AG09309 (cell line): ENCODE measurements at regions not wholly inside any gene's neighbourhood (a gene's known extent, or its start where the extent isn't known, plus 50 kb on each side); places are given as distances from the start of the nearest gene placed in this dataset.

Experiments
- DNase-seq: peaks from one replicate; pipeline ENCODE4 v3.0.0-alpha.2; 2010; ENCODE audit warnings: low read depth
- H3K4me3 ChIP-seq: 2 replicates; pipeline ENCODE4 v1.5.1; 2011; ENCODE audit warnings: mild to moderate bottlenecking, low read depth, low read length, moderate library complexity; ENCODE audit not compliant: control insufficient read depth
- CTCF ChIP-seq: IDR thresholded peaks from 2 replicates; pipeline ENCODE4 v1.5.1; 2011; ENCODE audit warnings: mild to moderate bottlenecking, low read depth, low read length, inconsistent platforms; ENCODE audit not compliant: insufficient read depth, control insufficient read depth; ENCODE audit errors: missing control alignments

DNA sequence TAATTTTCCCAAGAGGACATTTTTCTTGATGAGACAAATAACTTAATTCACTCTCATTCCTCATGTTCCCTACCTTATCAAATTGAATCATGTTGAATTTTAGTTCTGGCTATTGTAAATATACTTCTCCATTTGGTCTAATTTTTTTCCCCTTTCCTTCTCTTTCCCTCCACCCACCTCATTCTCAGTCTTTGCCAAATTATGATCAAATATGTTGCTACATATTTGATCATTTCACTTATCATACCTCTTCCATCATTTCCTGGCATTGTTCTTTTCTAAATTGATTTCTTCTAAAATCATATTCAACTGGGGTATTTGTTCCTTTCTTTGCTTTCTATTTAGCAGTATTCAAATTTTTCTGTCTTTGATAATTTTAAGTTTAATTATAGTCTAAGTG is 52.3 kb downstream of the HDGFL1 start:
- DNase-seq, result no peak
- no peak for TF ChIP-seq CTCF
- H3K4me3 ChIP-seq, result no peak overlapping the region

GRCh38 chr6:22622351-22622750 is 53.0 kb downstream of the HDGFL1 start:
- no peak for TF ChIP-seq CTCF
- DNase-seq, result no peak
- H3K4me3 ChIP-seq, result no peak overlapping the region

DNA sequence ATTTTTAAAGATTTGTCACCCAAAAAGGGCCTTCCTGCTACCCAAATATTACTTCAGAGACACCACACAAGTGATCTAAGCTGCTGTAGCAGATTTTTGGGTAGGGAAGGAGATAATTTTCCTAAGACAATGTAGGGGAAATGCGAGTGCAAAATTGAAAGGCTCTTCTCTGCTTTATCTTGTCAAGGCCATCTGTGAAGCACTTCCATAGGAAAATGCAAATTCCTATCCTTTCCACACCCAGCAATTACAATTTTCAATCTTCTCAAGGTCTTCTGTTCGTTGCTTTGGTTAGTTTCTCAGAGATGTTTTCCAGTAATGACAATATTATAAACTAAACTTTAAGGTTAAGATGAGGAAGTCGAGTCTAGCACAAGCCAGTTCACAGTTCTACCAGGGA is 53.4 kb downstream of the HDGFL1 start:
- DNase-seq, result no peak
- no peak overlapping the region for H3K4me3 ChIP-seq
- TF ChIP-seq CTCF, result no peak

GRCh38 chr6:22627644-22628043 is 58.3 kb downstream of the HDGFL1 start:
- no peak for TF ChIP-seq CTCF
- DNase-seq, result no peak
- H3K4me3 ChIP-seq, result no peak overlapping the region

GRCh38 chr6:22631091-22631490 is 61.7 kb downstream of the HDGFL1 start:
- TF ChIP-seq CTCF, result no peak
- H3K4me3 ChIP-seq, result no peak overlapping the region
- DNase-seq, result no peak

DNA sequence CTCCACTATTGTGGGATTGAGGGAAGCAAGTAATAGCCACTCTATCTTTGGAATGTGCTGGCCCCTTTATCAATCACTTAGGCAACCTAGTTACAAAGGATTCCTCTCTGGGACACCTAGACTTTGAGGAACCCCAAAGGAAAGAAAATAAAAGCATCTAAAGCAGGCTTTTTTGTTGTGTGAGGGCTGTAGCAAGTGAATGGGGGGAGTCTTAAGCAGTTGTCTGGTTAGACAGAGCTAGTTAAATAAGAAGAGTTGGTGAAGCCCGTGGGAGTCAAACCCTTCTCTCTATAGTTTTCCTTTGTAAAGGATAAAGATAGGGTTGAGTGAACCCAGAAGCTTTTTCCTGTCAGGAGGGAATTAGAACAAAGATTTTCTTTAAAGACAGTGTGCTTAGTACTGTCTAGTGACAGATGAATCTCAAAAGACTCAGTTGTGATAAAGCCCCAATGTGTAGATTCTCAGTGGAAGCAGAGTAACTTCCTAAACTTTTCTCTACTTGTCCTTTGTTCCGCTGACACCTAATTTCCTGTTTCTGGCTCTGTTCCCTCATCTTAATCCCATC is 63.3 kb downstream of the HDGFL1 start:
- H3K4me3 ChIP-seq, result no peak overlapping the region
- no peak for TF ChIP-seq CTCF
- no peak for DNase-seq

DNA sequence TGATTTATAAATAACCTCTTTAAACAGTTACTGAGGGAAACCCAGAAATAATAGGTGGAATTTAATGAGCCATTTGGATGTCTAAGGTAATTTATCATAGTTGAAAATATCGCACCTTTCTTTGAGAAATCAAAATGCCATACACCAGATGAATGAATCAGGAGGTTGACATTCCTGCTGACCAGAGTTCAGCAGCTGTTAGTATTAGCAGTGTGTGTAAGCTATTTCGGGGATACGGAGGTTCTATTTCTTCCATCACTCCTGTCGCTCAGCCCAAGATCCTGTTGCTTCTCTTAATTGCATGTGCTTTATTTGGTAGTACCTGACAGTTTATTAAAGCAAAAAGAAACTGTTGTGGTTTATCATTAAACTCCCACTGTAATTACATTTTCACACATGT is 67.1 kb downstream of the HDGFL1 start:
- H3K4me3 ChIP-seq, result no peak overlapping the region
- DNase-seq, result no peak
- TF ChIP-seq CTCF, result no peak
